NCI-H2029 treated with DMSO at 0.1 percent for 48 hours (cell line): ENCODE measurements at regions not wholly inside any gene's neighbourhood (a gene's known extent, or its start where the extent isn't known, plus 50 kb on each side); places are given as distances from the start of the nearest gene placed in this dataset.

Experiments
- DNase-seq: peaks from one replicate; lab custom pipeline; 2025; lab: John Stamatoyannopoulos, UW

DNA sequence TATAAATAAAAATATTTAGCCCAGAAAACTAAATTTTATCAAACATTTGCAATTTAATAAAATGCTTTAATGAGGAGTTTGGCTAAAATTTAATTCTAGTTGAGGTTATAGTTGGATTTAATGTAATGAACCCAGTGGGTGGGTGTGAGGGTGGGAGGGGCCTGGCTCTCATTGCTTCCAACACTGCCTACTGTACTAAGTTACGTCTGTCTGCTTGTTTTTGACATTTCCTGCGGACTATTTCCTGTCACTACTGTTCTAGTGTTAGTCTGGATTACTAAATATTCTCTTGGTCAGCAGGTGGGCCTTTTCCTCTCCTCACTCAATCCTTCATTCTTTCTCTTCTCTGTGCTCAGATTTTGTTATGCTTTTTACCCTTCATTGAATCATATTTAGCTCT lies 82.5 kb upstream of the MAP3K7 start:
- DNase-seq, result no peak

DNA sequence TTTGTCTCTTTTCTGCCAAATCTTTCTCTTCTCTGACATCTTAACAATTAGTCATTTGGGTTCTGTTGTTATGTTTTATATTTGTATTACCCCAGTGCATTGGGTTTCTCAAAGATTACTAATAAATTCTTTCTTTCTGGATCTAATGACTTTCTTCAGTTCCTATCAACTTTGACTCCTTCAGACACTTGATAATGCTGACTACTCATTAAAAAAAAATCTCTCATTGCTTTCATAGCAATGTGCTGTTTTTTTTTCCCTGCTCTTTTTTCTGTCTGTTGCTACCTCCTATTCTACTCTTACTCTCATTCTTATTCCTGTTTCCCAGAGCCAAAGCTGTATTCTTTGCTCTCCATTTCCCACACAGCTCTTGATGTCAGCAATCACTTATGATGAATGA lies 81.3 kb upstream of the MAP3K7 start:
- DNase-seq, result no peak

DNA sequence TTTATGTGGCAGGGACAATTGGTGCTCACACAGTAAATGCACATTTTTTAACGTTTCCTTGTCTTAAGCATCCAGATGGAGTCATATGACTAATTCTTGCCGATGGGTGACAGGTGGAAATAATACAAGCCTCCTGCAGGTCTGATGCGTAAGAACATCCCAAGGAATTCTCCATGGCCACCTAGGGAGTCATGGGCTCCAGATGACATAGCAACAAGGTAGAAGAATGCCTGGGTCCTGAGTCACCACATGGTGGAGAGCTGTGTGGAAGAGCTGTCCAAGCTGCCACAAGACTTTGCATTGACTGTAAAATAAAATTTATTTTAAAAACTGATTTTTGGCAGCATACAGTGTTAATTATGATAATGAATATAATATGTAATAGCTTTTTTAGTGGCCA lies 77.0 kb upstream of the MAP3K7 start:
- DNase-seq, result no peak

DNA sequence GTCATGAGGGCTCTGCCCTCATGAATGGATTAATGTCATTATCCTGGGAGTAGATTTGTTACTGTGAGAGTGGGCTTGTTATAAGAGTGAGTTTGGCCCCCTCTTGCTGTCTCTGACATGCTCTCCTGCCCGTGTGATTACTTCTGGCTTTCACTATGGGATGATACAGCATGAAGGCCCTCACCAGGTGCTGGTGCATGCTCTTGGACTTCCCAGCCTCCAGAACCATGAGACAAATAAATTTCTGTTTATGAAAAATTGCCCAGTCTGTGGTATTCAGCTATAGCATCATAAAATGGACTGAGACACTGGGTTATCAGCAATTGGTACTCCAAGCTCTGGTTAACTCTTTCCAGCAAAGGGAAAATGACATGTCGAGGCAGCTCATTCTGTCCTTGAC lies 76.2 kb upstream of the MAP3K7 start:
- no peak for DNase-seq

DNA sequence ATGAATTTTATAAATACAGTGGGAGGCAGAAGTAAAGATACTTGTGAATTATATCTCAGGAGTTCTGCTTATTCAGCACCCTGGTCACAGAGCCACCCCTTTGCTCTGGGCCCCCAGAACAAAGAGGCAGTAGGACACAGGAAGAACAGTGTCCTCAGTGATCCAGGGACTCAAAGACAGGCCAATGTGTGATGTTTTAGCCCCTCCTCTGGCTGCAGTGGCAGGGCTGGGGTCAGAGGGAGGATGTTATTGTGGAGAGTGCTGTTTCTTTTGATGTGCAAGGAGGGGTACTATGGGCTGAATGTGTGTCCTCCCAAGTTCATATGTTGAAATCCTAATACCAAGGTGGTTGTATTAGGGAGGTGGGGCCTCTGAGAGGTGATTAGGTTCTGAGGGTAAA lies 74.1 kb upstream of the MAP3K7 start:
- DNase-seq, result no peak

DNA sequence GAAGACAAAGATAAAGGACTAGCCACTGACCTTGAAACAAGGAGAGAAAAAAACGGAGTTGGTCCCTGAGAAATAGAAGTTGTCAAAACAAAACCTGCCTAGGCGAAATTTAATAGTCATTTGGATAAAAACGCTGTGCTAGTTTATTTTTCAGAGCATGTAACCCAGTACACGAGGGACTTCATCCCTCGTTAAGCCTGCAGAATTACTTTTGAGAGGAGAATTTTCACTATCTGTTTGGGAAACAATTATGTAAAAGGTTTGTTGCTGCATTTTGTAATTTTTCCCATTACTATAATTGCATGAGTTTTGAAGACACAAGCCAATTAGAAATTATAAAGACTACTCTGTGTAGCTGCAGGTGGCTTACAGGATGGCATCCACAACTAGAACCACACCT lies 71.6 kb upstream of the MAP3K7 start:
- no peak for DNase-seq

DNA sequence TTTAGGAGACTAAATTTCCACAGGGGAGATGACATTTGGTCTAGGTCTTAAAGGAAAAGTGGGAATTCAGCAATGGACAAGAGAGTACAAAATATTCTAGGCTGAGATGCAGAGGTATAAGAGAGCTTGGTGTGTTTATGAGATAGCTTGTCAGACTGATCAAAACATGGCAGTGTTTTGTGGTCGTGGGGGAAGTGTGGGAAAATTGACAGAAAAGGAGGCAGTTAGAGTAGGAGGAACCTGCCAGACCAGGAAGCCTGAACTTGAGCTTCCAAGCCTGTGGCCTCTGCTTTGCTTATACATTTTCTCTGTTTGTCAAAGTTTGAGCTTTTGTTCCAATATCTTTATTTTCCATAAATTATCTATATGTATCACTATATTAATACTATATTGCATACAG lies 69.5 kb upstream of the MAP3K7 start:
- no peak for DNase-seq

DNA sequence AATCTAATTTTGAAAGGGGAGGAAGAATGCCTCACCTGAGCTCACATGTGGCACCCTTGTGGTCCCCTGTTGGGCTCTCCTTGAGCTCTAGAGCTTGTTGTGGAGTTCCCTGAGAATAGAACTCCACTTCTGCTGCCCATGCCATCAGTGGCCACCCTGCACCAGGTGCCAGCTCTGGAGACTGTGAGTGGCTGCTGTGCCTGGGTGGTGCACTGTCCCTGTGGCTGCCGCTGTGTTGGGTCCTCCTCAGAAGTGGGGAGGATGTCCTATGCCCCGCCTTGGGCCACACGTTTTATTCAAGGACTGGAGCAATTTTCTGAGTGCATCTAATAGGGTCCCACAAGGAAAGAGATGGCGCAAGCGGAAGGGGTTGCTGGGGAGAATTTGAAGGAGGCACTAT lies 67.9 kb upstream of the MAP3K7 start:
- DNase-seq, result no peak

DNA sequence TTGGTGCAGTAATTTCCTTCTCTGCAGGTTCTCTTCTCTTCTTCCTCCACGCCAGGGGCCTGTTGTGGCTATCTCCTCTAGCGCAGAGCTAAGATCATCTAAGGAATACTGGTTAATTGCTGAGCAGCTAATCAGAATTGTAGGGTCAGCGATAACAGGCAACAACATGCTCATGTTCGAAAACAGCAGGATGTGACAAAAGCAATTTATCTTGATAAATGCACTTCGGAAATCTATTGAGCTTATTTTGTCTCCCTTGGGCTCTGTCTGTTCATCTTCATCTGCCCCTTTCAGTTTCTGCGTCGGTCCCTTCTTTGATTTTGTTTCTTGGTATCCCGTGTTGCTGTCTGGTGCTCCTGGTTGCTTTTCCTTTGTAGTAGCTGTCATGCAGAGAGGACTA lies 67.3 kb upstream of the MAP3K7 start:
- no peak for DNase-seq

DNA sequence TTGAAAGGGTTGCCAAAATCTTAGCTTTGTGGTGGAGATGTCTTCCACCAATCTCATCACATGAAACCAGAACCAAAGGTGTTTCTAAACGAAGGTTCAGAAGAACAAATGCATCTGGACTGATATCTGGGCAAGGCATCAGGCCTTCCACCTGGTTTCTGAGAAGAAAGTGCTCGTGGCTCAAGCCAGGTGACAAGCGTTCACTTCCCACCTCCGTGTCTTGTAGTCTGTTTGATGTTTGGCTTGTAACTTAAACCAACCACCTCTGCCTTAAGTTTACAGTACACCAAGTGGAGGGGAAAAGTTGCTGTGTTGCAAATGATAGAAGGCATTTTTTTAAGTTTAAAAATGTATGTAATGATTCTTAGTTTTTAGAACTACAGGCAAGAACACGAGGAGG lies 66.9 kb upstream of the MAP3K7 start:
- DNase-seq, result no peak

DNA sequence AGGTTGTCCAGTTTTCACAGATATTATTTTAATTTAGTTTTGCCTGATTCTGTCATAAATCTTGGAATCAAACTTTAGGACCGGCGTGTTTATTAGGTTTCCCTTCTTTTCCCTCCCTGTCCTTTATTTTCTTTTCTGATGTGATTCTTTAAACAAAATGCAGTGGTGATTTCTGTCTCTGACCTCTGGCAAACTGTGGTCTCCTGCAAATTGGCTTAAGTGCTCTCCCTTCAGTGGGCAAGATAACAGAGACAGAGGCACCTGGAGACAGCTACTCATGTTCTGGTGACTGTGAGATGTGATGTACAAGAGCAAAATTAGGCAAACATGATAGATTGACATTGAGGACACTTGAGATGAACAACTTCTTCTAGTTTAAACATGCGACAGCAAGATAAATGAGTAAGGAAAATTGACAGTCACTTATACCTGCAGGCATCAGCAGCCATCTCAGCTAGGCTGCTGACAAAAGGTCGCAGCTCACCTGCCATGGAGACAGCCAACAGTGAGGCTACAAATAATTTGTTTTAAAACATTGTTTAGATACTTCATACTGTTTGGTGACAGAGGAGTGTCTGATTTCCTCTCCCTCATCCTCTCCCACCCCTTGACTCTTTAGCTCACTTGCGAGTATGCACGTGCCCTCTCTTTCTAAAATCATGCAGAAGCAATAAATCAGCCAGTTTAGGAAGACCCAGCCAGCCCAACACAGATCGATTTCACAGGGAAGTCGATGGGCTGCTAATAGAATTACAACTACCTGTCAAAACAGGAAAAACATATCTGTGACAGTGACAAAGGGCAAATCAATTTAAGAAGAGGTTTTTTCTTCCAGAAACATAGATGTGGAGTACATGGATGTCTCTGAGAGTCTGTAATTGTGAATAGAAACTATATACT lies 63.4 kb upstream of the MAP3K7 start:
- no peak for DNase-seq

DNA sequence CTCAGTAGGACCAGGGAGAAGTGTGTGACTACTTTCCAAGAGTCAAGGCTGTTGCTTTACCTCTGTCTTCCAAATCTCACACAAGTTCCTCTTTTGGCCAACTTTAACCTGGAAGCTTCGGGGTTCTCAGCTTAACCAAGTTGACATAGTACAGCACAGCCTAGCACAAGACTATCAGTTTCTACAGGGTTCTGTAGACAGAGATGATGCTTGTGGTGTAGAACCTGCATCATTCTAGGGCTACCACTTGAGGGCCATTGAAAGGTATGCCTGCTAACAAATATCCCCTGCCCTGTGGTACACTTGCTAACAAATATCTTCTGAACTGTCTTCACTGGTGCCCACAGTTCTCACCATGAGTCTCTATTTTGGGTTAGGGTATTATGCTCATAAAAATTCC lies 62.0 kb upstream of the MAP3K7 start:
- no peak for DNase-seq

DNA sequence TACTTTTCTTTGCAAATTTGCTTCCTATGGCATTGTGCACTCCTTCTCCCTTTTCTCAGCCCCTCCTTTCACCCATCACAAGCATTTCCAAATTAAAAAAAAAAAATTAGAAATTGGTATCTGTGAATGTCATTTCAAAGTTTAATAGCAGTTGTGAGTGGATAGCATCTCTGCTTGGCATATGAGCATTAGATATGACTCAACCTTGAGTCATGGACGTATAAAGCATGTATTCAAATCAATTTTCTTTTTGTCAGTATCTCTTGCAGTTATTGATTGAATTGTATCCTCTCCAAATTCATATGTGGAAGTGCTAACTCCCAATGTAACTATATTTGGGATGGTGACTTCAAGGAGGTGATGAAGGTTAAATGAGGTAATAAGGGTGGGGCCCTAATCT lies 60.1 kb upstream of the MAP3K7 start:
- no peak for DNase-seq

DNA sequence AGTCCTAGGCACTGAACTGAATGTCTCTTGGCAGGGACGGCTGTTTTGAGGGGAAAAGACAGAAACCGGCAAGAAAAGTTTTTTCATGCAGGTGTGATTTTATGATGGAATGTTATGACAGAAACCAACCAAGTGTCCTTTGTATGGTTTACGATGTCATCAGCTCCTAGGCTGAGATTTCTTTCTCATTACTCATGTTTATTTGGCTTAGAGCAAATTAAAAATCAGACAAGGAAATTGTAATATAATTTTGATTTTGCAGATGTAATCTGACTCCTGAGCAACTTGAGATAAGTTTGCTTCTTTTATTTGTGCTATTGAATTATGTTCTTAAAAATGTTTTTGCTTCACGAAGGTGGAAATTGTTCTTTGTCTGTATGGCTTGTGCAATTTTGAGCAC lies 58.8 kb upstream of the MAP3K7 start:
- no peak for DNase-seq

DNA sequence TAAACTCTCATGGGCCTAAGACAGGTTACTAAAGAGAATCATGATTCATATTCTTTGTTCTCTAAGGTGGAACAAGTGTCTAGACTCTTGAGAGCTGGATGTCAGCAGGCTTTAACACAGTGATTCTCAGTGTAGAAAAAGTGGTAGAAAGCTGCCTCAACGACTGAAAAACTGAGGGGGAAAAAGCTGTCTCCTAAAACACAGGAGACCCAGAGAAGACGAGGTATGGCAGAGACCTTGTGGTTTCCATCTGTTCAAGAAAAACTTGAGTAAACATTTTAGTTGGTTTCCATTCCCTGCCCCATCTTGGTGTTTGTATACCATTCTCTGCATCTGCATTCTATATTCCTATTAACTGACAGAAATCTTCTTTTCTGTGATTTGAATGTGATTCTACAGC lies 57.6 kb upstream of the MAP3K7 start:
- no peak for DNase-seq

DNA sequence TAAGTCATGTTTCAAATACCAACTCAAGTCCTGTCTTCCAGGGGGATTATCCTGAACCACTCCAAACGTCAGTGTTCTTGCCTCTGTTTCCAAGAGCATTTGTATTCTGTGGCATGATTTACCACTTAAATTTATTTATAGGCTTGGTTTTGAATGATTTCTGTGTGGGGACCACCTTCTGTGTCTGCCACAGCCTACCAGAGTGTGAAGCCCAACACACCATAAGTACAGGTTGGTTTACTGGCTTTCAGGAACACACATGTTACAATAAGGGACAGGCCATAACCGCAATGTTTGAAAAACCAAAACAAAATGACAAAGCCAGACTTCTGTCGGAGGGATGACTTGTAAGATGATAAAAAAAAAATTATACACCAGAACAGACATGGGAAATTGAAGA lies 56.5 kb upstream of the MAP3K7 start:
- no peak for DNase-seq

DNA sequence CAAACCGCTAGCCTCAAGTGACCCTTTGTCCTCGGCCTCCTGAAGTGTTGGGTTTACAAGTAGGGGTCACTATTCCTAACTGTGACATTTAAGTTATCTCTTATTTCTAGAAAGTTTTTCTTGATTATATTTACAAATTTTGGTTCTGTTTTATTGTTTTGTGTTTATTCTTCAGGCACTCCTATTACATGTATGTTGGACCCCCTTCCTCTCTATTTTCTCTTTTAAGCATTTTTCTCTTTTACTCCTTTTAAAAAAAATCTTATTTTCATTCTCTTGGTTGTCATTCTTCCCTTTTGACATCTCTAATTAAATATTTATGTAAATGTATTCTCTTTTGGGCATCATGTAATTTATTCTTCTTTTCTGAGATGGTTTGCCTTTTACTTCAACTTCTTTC lies 50.4 kb upstream of the MAP3K7 start:
- DNase-seq, result no peak
